ENCODE measurements at regions not wholly inside any gene's neighbourhood (a gene's known extent, or its start where the extent isn't known, plus 50 kb on each side); places are given as distances from the start of the nearest gene placed in this dataset.

DNA sequence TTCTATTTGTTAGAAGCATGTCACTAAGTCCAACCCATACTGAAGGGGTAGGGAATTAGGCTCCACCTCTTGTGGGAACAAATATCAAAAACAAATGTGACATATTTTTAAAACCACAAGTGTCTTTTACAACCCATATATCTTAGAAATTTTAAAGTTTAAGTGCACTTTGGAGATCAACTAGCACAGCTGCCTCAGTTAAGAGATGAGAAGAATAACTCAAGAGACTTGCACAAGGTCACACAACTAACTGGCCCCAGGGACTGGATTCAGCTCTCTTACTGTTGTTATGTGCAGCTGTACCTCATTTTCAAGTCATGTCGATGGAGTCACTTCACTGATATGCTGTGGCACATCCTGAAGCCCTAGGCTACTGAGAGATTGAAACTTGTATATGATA lies 102.9 kb upstream of the BMP2 start (continued):
- TF ChIP-seq, protein P1, sequence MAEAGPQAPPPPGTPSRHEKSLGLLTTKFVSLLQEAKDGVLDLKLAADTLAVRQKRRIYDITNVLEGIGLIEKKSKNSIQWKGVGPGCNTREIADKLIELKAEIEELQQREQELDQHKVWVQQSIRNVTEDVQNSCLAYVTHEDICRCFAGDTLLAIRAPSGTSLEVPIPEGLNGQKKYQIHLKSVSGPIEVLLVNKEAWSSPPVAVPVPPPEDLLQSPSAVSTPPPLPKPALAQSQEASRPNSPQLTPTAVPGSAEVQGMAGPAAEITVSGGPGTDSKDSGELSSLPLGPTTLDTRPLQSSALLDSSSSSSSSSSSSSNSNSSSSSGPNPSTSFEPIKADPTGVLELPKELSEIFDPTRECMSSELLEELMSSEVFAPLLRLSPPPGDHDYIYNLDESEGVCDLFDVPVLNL (CRISPR knock-in tag; IDR thresholded peaks at IDR 0.05; ENCODE audit: borderline replicate concordance, low read depth) = no peak
- TF ChIP-seq, protein P2, sequence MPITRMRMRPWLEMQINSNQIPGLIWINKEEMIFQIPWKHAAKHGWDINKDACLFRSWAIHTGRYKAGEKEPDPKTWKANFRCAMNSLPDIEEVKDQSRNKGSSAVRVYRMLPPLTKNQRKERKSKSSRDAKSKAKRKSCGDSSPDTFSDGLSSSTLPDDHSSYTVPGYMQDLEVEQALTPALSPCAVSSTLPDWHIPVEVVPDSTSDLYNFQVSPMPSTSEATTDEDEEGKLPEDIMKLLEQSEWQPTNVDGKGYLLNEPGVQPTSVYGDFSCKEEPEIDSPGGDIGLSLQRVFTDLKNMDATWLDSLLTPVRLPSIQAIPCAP (CRISPR knock-in tag; IDR thresholded peaks at IDR 0.05) = no peak
- TF ChIP-seq, protein P3, sequence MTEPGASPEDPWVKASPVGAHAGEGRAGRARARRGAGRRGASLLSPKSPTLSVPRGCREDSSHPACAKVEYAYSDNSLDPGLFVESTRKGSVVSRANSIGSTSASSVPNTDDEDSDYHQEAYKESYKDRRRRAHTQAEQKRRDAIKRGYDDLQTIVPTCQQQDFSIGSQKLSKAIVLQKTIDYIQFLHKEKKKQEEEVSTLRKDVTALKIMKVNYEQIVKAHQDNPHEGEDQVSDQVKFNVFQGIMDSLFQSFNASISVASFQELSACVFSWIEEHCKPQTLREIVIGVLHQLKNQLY (CRISPR knock-in tag; IDR thresholded peaks at IDR 0.05) = no peak
- TF ChIP-seq, protein P4, sequence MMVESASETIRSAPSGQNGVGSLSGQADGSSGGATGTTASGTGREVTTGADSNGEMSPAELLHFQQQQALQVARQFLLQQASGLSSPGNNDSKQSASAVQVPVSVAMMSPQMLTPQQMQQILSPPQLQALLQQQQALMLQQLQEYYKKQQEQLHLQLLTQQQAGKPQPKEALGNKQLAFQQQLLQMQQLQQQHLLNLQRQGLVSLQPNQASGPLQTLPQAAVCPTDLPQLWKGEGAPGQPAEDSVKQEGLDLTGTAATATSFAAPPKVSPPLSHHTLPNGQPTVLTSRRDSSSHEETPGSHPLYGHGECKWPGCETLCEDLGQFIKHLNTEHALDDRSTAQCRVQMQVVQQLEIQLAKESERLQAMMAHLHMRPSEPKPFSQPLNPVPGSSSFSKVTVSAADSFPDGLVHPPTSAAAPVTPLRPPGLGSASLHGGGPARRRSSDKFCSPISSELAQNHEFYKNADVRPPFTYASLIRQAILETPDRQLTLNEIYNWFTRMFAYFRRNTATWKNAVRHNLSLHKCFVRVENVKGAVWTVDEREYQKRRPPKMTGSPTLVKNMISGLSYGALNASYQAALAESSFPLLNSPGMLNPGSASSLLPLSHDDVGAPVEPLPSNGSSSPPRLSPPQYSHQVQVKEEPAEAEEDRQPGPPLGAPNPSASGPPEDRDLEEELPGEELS (CRISPR knock-in tag; IDR thresholded peaks at IDR 0.05) = no peak
- TF ChIP-seq TEAD1 (CRISPR knock-in tag; IDR thresholded peaks at IDR 0.05) = no peak
- TF ChIP-seq, protein P5, sequence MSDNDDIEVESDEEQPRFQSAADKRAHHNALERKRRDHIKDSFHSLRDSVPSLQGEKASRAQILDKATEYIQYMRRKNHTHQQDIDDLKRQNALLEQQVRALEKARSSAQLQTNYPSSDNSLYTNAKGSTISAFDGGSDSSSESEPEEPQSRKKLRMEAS (CRISPR knock-in tag; IDR thresholded peaks at IDR 0.05) = no peak
- TF ChIP-seq CBFB (CRISPR knock-in tag; IDR thresholded peaks at IDR 0.05; ENCODE audit: low read depth) = no peak
- TF ChIP-seq NR3C1 (CRISPR knock-in tag; conservative IDR thresholded peaks at IDR 0.05; ENCODE audit: low read depth) = no peak
- TF ChIP-seq ATF1 (CRISPR knock-in tag; IDR thresholded peaks at IDR 0.05) = no peak
- TF ChIP-seq ZBTB21 (CRISPR knock-in tag; IDR thresholded peaks at IDR 0.05; ENCODE audit: borderline replicate concordance) = no peak
- TF ChIP-seq, protein P6, sequence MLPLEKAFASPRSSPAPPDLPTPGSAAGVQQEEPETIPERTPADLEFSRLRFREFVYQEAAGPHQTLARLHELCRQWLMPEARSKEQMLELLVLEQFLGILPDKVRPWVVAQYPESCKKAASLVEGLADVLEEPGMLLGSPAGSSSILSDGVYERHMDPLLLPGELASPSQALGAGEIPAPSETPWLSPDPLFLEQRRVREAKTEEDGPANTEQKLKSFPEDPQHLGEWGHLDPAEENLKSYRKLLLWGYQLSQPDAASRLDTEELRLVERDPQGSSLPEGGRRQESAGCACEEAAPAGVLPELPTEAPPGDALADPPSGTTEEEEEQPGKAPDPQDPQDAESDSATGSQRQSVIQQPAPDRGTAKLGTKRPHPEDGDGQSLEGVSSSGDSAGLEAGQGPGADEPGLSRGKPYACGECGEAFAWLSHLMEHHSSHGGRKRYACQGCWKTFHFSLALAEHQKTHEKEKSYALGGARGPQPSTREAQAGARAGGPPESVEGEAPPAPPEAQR (CRISPR knock-in tag; IDR thresholded peaks at IDR 0.05) = no peak

DNA sequence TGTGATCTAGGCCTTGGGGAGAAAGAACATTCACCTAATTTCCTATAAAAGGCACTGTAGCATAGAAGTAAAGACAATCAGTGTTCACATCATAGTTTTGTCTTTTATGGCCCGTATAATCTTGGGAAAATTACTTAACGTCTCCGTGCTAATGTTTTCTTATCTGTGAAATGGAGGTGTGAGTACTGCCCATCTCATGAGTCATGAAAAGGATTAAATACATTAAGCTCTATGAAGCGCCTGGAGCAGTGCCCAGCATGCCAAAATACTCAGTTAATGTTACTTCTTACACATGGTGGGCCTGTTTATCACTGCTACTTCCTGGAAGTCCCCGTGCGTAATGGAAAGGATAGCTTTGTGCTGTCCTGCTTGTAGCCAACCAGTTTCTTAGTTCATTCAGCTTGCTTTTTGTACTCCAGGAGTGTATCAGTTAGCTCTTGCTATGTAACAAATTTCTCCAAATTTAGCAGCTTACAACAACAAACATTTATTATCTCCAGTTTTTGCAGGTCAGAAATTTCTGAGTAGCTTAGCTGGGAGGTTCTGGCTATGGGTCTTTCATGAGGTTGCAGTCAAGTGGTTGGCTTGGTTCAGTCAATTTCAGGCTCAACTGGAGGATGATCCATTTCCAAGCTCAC lies 103.6 kb upstream of the BMP2 start:
- peaks cover 20% of the 10 kb centered on the region for H3K9me3 Mint-ChIP-seq

More for the DNA sequence above, 103.6 kb upstream of the BMP2 start:
- TF ChIP-seq, protein P7, sequence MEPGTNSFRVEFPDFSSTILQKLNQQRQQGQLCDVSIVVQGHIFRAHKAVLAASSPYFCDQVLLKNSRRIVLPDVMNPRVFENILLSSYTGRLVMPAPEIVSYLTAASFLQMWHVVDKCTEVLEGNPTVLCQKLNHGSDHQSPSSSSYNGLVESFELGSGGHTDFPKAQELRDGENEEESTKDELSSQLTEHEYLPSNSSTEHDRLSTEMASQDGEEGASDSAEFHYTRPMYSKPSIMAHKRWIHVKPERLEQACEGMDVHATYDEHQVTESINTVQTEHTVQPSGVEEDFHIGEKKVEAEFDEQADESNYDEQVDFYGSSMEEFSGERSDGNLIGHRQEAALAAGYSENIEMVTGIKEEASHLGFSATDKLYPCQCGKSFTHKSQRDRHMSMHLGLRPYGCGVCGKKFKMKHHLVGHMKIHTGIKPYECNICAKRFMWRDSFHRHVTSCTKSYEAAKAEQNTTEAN (CRISPR knock-in tag; IDR thresholded peaks at IDR 0.05) = no peak
- TF ChIP-seq, protein P8, sequence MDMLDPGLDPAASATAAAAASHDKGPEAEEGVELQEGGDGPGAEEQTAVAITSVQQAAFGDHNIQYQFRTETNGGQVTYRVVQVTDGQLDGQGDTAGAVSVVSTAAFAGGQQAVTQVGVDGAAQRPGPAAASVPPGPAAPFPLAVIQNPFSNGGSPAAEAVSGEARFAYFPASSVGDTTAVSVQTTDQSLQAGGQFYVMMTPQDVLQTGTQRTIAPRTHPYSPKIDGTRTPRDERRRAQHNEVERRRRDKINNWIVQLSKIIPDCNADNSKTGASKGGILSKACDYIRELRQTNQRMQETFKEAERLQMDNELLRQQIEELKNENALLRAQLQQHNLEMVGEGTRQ (CRISPR knock-in tag; IDR thresholded peaks at IDR 0.05) = no peak
- TF ChIP-seq ZNF317 (CRISPR knock-in tag; IDR thresholded peaks at IDR 0.05; ENCODE audit: borderline replicate concordance, low read depth) (no peak), CBFB (CRISPR knock-in tag; IDR thresholded peaks at IDR 0.05; ENCODE audit: low read depth) (no peak), JAZF1 (CRISPR knock-in tag; IDR thresholded peaks at IDR 0.05) (no peak), TCF7 (CRISPR knock-in tag; IDR thresholded peaks at IDR 0.05; ENCODE audit: low read depth) (no peak), ZNF396 (CRISPR knock-in tag; IDR thresholded peaks at IDR 0.05; ENCODE audit: borderline replicate concordance) (no peak), NR1H2 (CRISPR knock-in tag; IDR thresholded peaks at IDR 0.05) (no peak), HMGA2 (CRISPR knock-in tag; IDR thresholded peaks at IDR 0.05) (no peak), ATF1 (CRISPR knock-in tag; IDR thresholded peaks at IDR 0.05) (no peak), GRHL2 (CRISPR knock-in tag; IDR thresholded peaks at IDR 0.05; ENCODE audit: insufficient replicate concordance, severe bottlenecking) (no peak), ELF4 (CRISPR knock-in tag; IDR thresholded peaks at IDR 0.05; ENCODE audit: low read depth) (no peak)
- TF ChIP-seq, protein P9, sequence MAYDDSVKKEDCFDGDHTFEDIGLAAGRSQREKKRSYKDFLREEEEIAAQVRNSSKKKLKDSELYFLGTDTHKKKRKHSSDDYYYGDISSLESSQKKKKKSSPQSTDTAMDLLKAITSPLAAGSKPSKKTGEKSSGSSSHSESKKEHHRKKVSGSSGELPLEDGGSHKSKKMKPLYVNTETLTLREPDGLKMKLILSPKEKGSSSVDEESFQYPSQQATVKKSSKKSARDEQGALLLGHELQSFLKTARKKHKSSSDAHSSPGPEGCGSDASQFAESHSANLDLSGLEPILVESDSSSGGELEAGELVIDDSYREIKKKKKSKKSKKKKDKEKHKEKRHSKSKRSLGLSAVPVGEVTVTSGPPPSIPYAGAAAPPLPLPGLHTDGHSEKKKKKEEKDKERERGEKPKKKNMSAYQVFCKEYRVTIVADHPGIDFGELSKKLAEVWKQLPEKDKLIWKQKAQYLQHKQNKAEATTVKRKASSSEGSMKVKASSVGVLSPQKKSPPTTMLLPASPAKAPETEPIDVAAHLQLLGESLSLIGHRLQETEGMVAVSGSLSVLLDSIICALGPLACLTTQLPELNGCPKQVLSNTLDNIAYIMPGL (CRISPR knock-in tag; IDR thresholded peaks at IDR 0.05) = no peak
- H3K27me3 Mint-ChIP-seq (ENCODE audit: low read depth) = no peaks in the 10 kb centered on the region
- peaks cover 4% of the 10 kb centered on the region for H3K36me3 Mint-ChIP-seq
- ChIA-PET POLR2A (no interaction called here), CTCF (interaction anchor here (0.6 kb wide), 1 partner anchor 81 kb away, joined by 3 read pairs; no protein-coding TSS in a partner anchor)
- DNase-seq (ENCODE audit: low spot score) (no peak), ATAC-seq (no peak)
- no peak overlapping the region for H3K27ac Mint-ChIP-seq
- H3K4me1 Mint-ChIP-seq = peaks cover 16% of the 10 kb centered on the region
- no peak overlapping the region for H3K4me3 Mint-ChIP-seq
